B cell (primary cell): ENCODE measurements at regions not wholly inside any gene's neighbourhood (a gene's known extent, or its start where the extent isn't known, plus 50 kb on each side); places are given as distances from the start of the nearest gene placed in this dataset.
"Not testable (repeated sequence)": the region's sequence is repeated elsewhere in the genome, so short reads cannot be mapped to it uniquely, and the experiment has no call there.

Experiments used
- ATAC-seq: fragments of 200-7000 bp; cut with Tn5 transposase; one replicate; pipeline ENCODE4 v1.10.0; 2021; ENCODE audit warnings: low read depth, mild to moderate bottlenecking, moderate number of reproducible peaks, moderate library complexity
- CTCF ChIA-PET: fragments of 350-600 bp; sonication (Branson Sonifier 250); formaldehyde crosslinking; loops from one replicate; lab custom pipeline; 2021; ENCODE audit warnings: antibody characterized with exemption, inconsistent platforms; lab: Charles Lee
- POLR2A ChIA-PET: fragments of 350-600 bp; sonication (Branson Sonifier 250); formaldehyde crosslinking; loops from one replicate; lab custom pipeline; 2021; ENCODE audit warnings: antibody characterized with exemption; lab: Charles Lee
- DNase-seq: peaks from one replicate; pipeline ENCODE4 v3.0.0; 2013
- H2AFZ ChIP-seq: 2 replicates; pipeline ENCODE4 v1.6.1; 2012; ENCODE audit warnings: mild to moderate bottlenecking, low read depth, low read length; ENCODE audit not compliant: insufficient read depth, poor library complexity, severe bottlenecking
- H3K27ac ChIP-seq, 2 donors: 1 replicate in 1 of 2; 2 replicates in 1 of 2; pipeline ENCODE4 v1.5.1; 2012 to 2013; ENCODE audit warnings: low read length in 2 of 2, mild to moderate bottlenecking in 2 of 2, moderate library complexity in 1 of 2
- H3K27me3 ChIP-seq, 4 experiments: fragments of 200-600 bp in 1 of 4; sonication (generic) in 1 of 4; replicated peaks in 1 of 4; 1 replicate in 2 of 4; 2 replicates in 2 of 4; pipeline versions ENCODE4 v1.6.1 to v1.7.0; 2013 to 2016; ENCODE audit warnings: low read length in 3 of 4, mild to moderate bottlenecking in 2 of 4, mixed read lengths in 1 of 4, moderate library complexity in 1 of 4; ENCODE audit not compliant: insufficient read depth in 4 of 4, control insufficient read depth in 3 of 4; ENCODE audit errors: control extremely low read depth in 1 of 4
- H3K36me3 ChIP-seq, 2 experiments: replicated peaks in 1 of 2; 1 replicate in 1 of 2; 2 replicates in 1 of 2; pipeline versions ENCODE4 v1.6.1 to v1.7.1; 2013; ENCODE audit warnings: low read length in 1 of 2; ENCODE audit not compliant: insufficient read depth in 2 of 2, control insufficient read depth in 1 of 2; ENCODE audit errors: control extremely low read depth in 1 of 2, extremely low read depth in 1 of 2
- H3K4me1 ChIP-seq, 2 donors: fragments of 200-600 bp in 1 of 2; sonication (generic) in 1 of 2; 1 replicate in 1 of 2; 2 replicates in 1 of 2; pipeline versions ENCODE4 v1.5.1 to v1.6.1; 2013 to 2017; ENCODE audit warnings: low read length in 2 of 2; ENCODE audit not compliant: control insufficient read depth in 2 of 2, insufficient read depth in 2 of 2
- H3K4me2 ChIP-seq: replicated peaks from 2 replicates; pipeline ENCODE3; 2012; ENCODE audit warnings: mild to moderate bottlenecking, low read depth, low read length; ENCODE audit not compliant: poor library complexity, severe bottlenecking
- H3K4me3 ChIP-seq, 5 experiments: fragments of 200-600 bp in 1 of 5; sonication (generic) in 1 of 5; 1 replicate in 3 of 5; 2 replicates in 2 of 5; pipeline versions ENCODE4 v1.5.1 to v1.7.0; 2011 to 2016; ENCODE audit warnings: low read length in 4 of 5, mild to moderate bottlenecking in 4 of 5, low read depth in 2 of 5, control low read depth in 1 of 5, moderate library complexity in 1 of 5; ENCODE audit not compliant: insufficient read depth in 1 of 5; ENCODE audit errors: control extremely low read depth in 1 of 5, extremely low read depth in 1 of 5
- H3K79me2 ChIP-seq: fragments of 200-600 bp; sonication (generic); one replicate; pipeline ENCODE4 v1.6.0; 2016; ENCODE audit warnings: low read length; ENCODE audit not compliant: control insufficient read depth, insufficient read depth
- H3K9ac ChIP-seq: fragments of 200-600 bp; sonication (generic); 2 replicates; pipeline ENCODE4 v1.6.1; 2017; ENCODE audit warnings: mild to moderate bottlenecking, low read length, moderate library complexity
- H3K9me3 ChIP-seq, 3 donors: one replicate each; pipeline versions ENCODE4 v1.6.1 to v1.7.1; 2013; ENCODE audit warnings: low read length in 2 of 3; ENCODE audit not compliant: control insufficient read depth in 2 of 3, insufficient read depth in 1 of 3; ENCODE audit errors: control extremely low read depth in 1 of 3
- H4K20me1 ChIP-seq: 2 replicates; pipeline ENCODE4 v1.6.0; 2012; ENCODE audit warnings: mild to moderate bottlenecking, low read length; ENCODE audit not compliant: insufficient read depth, control insufficient read depth, poor library complexity, severe bottlenecking
- H3K27ac Mint-ChIP-seq: one replicate; pipeline ENCODE4 v1.8.0; 2021; ENCODE audit warnings: mixed read lengths
- H3K27me3 Mint-ChIP-seq: one replicate; pipeline ENCODE4 v1.8.0; 2021; ENCODE audit warnings: mixed read lengths
- H3K4me1 Mint-ChIP-seq: one replicate; pipeline ENCODE4 v1.8.0; 2021; ENCODE audit warnings: mixed read lengths
- H3K4me3 Mint-ChIP-seq: one replicate; pipeline ENCODE4 v1.8.0; 2021; ENCODE audit warnings: mixed read lengths
- H3K9me3 Mint-ChIP-seq: one replicate; pipeline ENCODE4 v1.8.0; 2022; ENCODE audit warnings: mixed read lengths; ENCODE audit not compliant: insufficient read depth
- CTCF ChIP-seq: fragments of 200-600 bp; IDR thresholded peaks from one replicate; pipeline ENCODE4 v1.8.0; 2022; ENCODE audit warnings: antibody characterized with exemption, mild to moderate bottlenecking
- EZH2 ChIP-seq: IDR thresholded peaks from 2 replicates; pipeline ENCODE4 v1.6.1; 2012; ENCODE audit warnings: borderline replicate concordance, low read depth, mild to moderate bottlenecking, moderate library complexity, low read length; ENCODE audit not compliant: insufficient read depth, poor library complexity, severe bottlenecking
- WGBS: methylation state at CpG from one replicate; pipeline ENCODE4 v1.1.5; 2013; ENCODE audit warnings: missing lambda C conversion rate; ENCODE audit not compliant: insufficient coverage; 5-methylcytosine and 5-hydroxymethylcytosine counted together
- intact Hi-C: fragments of 100-400 bp; cut with micrococcal nuclease; formaldehyde crosslinking; loops from one replicate; pipeline ENCODE4 v1.10.0; 2022

- TF ChIP-seq EZH2 (no peak), CTCF (no peak)
- H3K4me2 ChIP-seq = no peak overlapping the region
- H3K79me2 ChIP-seq = no peaks in the 10 kb centered on the region
- POLR2A ChIA-PET = no interaction called here
- intact Hi-C loops = no loop called here
- H3K27me3 ChIP-seq = no peaks in the 10 kb centered on the region
- CTCF ChIA-PET = interaction anchor here (1.2 kb wide), 1 partner anchor 12 kb away, joined by 3 read pairs; no protein-coding TSS in a partner anchor
- no peak overlapping the region for H3K4me3 Mint-ChIP-seq
- no peak overlapping the region for H3K27ac ChIP-seq
- no peaks in the 10 kb centered on the region for H3K9me3 ChIP-seq
- H3K4me1 ChIP-seq = no peaks in the 10 kb centered on the region
- DNase-seq (no peak), ATAC-seq (no peak)
- no peaks in the 10 kb centered on the region for H3K27me3 Mint-ChIP-seq
- WGBS = no CpG with 5 or more reads among the region's 2 CpGs
- H3K27ac Mint-ChIP-seq = no peak overlapping the region
- H4K20me1 ChIP-seq = no peaks in the 10 kb centered on the region
- H2AFZ ChIP-seq = no peak overlapping the region
- H3K4me1 Mint-ChIP-seq = no peaks in the 10 kb centered on the region
- H3K9ac ChIP-seq = no peak overlapping the region
- no peaks in the 10 kb centered on the region for H3K9me3 Mint-ChIP-seq
- H3K36me3 ChIP-seq = no peaks in the 10 kb centered on the region
- H3K4me3 ChIP-seq = no peak overlapping the region
Measured at GRCh38 chrX:46152756-46153155, 392.5 kb downstream of the ZNF674 start.

- H3K27me3 ChIP-seq, H3K4me1 Mint-ChIP-seq, H3K4me2 ChIP-seq, H3K9me3 ChIP-seq, H3K4me3 Mint-ChIP-seq, DNase-seq, intact Hi-C loops, H3K79me2 ChIP-seq, H3K4me3 ChIP-seq, H3K27ac Mint-ChIP-seq, H3K9me3 Mint-ChIP-seq, H2AFZ ChIP-seq, H3K27ac ChIP-seq, H3K36me3 ChIP-seq, H3K9ac ChIP-seq, H4K20me1 ChIP-seq, ATAC-seq, POLR2A ChIA-PET, H3K4me1 ChIP-seq, H3K27me3 Mint-ChIP-seq: not testable (repeated sequence)
- CTCF ChIA-PET = interaction anchor here (0.7 kb wide), 1 partner anchor 20 kb away, joined by 3 read pairs; no protein-coding TSS in a partner anchor
- WGBS = 92% methylated on average over 2 of the region's 5 CpGs
Measured at GRCh38 chrX:46151332-46151731, 393.9 kb downstream of the ZNF674 start.
